CD4-positive, alpha-beta T cell treated with Interleukin-12 subunit alpha and Interleukin-12 subunit beta, for 1 hour (primary cell): ENCODE measurements at regions not wholly inside any gene's neighbourhood (a gene's known extent, or its start where the extent isn't known, plus 50 kb on each side); places are given as distances from the start of the nearest gene placed in this dataset.

ENCODE experiments used
- DNase-seq: peaks from one replicate; pipeline ENCODE4 v3.0.0-alpha.2; 2020

GRCh38 chr5:100004969-100005368, 530.2 kb upstream of the FAM174A start:
- DNase-seq: no peak

- DNase-seq: no peak
These were observed 536.9 kb upstream of the FAM174A start for GRCh38 chr5:99998319-99998718.

GRCh38 chr5:99995407-99995806, 539.8 kb upstream of the FAM174A start:
- no peak for DNase-seq

GRCh38 chr5:99973779-99974178, 561.4 kb upstream of the FAM174A start:
- DNase-seq: no peak

- DNase-seq: no peak
These were observed 579.2 kb upstream of the FAM174A start for GRCh38 chr5:99955962-99956361.

GRCh38 chr5:99955006-99955405, 580.2 kb upstream of the FAM174A start:
- no peak for DNase-seq

GRCh38 chr5:99949969-99950524, 585.1 kb upstream of the FAM174A start:
- DNase-seq: no peak

- DNase-seq: no peak
These were observed 585.8 kb upstream of the FAM174A start for GRCh38 chr5:99949361-99949760.

- DNase-seq: no peak
These were observed 586.3 kb upstream of the FAM174A start for GRCh38 chr5:99948850-99949249.

- DNase-seq: no peak
These were observed 589.4 kb upstream of the FAM174A start for GRCh38 chr5:99945478-99946442.

GRCh38 chr5:99940540-99940939, 594.6 kb upstream of the FAM174A start:
- no peak for DNase-seq

GRCh38 chr5:99936911-99937310, 598.3 kb upstream of the FAM174A start:
- no peak for DNase-seq

- no peak for DNase-seq
These were observed 605.4 kb upstream of the FAM174A start for GRCh38 chr5:99929806-99930135.

GRCh38 chr5:99929067-99929805, 605.9 kb upstream of the FAM174A start:
- DNase-seq: no peak

GRCh38 chr5:99928490-99928889, 606.7 kb upstream of the FAM174A start:
- no peak for DNase-seq

GRCh38 chr5:99926463-99926862, 608.7 kb upstream of the FAM174A start:
- DNase-seq: no peak

GRCh38 chr5:99922386-99922785, 612.8 kb upstream of the FAM174A start:
- no peak for DNase-seq

GRCh38 chr5:99911971-99912370, 623.2 kb upstream of the FAM174A start:
- no peak for DNase-seq

- no peak for DNase-seq
These were observed 628.4 kb upstream of the FAM174A start for GRCh38 chr5:99906776-99907175.

GRCh38 chr5:99901972-99902371, 633.2 kb upstream of the FAM174A start:
- DNase-seq: no peak

- no peak for DNase-seq
These were observed 634.8 kb upstream of the FAM174A start for GRCh38 chr5:99900302-99900852.

GRCh38 chr5:99879791-99880511, 655.2 kb upstream of the FAM174A start:
- no peak for DNase-seq

GRCh38 chr5:99878830-99879229, 656.3 kb upstream of the FAM174A start:
- no peak for DNase-seq
